SK-N-DZ (cell line): ENCODE measurements at regions not wholly inside any gene's neighbourhood (a gene's known extent, or its start where the extent isn't known, plus 50 kb on each side); places are given as distances from the start of the nearest gene placed in this dataset.
"Not testable (repeated sequence)": the region's sequence is repeated elsewhere in the genome, so short reads cannot be mapped to it uniquely, and the experiment has no call there.

Experiments
- DNase-seq: peaks from one replicate; pipeline ENCODE4 v3.0.0-alpha.2; 2015; ENCODE audit warnings: low spot score

GRCh38 chr4:189002475-189002874, 863.2 kb downstream of the TRIML1 start:
- no peak for DNase-seq

- not testable (repeated sequence) for DNase-seq
These were observed 871.4 kb downstream of the TRIML1 start for GRCh38 chr4:189010452-189011217.

GRCh38 chr4:189021831-189022230, 882.6 kb downstream of the TRIML1 start:
- DNase-seq = no peak

DNA sequence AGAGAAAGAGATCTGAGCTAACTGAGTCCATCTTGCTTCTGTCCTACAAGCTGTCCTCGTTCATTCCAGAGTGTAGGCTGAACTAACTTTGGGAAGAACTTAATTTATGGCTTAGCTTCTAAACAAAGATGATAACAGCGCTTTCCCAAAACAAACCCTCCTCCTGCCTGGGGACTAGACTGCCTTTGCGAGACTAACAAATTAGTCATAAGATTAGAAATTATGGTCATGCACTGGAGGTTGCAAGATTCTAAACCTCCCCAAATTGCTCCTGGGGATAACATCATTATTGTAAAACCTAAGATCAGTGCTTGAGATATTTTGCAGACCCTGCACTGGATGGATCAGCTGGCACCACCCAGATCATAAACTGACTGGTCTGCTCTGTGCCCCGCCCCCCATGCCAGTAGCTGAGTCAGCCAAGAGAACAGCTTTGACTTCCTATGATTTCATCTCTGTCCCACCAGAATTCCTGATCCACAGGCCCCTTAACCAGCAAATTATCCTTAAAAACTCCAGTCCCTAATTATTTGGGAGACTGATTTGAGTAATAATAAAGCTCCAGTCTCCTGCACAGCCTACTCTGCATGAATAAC, 883.3 kb downstream of the TRIML1 start:
- DNase-seq = no peak

GRCh38 chr4:189029976-189030504, 890.8 kb downstream of the TRIML1 start:
- DNase-seq = no peak

- no peak for DNase-seq
These were observed 893.5 kb downstream of the TRIML1 start for GRCh38 chr4:189032606-189033338.

DNA sequence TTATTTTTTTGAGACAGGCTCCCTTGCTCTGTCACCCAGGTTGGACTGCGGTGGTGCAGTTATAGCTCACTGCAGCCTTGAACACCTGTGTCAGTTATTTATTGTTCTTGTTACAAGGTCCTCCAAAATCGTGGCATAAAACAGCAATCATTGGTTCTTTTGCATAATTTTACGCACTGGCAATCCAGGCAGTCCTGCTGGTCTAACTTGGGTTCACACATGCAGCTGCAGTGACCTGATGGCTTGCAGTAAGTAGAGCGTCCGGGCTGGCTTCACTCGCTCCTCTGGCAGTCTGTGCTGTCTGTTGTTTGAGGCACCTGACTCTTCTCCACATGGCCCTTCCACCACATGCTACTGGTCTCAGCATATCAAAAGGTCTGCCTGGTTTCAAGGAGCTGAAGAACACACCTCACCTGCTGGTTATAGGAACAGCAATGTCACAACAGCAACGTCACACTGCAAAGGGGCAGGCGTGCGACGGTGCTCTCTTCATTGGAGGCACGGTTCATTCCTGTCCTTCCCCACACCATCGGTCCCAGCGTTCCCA, 894.6 kb downstream of the TRIML1 start:
- no peak for DNase-seq

DNA sequence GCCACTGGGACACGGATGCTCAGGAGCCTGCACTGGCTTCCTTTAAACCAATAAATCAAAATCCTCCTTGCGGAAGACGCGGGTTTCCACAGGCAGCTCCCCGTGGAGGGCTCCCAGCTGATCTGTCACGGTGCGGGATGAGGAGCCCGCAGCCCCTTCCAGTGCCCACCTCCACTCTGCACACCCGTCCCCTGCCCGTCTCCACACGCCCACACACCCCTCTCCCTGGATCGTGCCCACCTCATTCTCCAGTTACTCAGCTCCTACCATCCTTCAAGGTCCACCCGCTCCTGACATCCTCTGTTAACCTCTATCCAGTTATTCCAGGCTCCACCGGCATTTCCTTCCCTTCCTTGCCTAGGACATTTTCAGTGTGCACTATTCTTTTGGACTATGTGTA, 895.9 kb downstream of the TRIML1 start:
- no peak for DNase-seq

GRCh38 chr4:189035654-189036053, 896.4 kb downstream of the TRIML1 start:
- no peak for DNase-seq

GRCh38 chr4:189036906-189037305, 897.7 kb downstream of the TRIML1 start:
- DNase-seq = no peak

DNA sequence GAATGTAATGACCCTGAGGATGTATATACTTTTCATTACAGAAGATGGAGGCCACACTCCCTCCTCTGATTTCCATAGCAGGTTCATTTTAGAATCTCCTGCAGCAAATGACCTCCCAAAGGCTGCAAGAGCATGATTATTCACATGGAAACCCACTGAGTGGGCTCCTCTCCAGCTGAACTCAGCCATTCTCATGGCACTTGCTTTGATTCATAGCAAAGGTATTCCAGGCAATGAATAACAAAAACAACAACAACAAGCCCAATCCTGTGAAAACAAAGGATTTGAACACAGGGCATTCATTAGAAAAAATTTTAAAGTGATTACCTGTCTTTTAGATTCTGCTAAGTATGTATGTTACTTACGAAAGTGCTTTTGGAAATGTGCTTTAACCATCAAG, 894.0 kb upstream of the FRG1 start:
- DNase-seq = no peak

- no peak for DNase-seq
These were observed 892.6 kb upstream of the FRG1 start for GRCh38 chr4:189048119-189048518.

- no peak for DNase-seq
These were observed 891.0 kb upstream of the FRG1 start for GRCh38 chr4:189049682-189050081.

DNA sequence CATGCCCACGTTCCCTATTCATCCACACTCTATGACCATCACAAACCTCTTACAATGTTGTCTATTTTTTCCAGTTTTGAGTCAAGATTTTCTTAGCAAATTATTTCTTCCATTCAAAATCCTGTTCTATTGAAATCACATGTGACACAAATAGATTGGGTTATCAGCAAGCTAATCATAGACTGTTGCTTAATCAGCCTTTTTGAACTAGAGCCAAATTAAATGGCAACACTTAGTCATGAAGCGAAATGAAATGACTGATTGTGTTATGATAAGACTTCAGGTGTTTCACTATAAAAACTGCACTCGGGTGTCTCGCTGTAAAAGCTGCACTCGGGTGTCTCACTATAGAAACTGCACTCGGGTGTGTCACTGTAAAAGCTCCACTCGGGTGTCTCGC, 890.0 kb upstream of the FRG1 start:
- DNase-seq = no peak

DNA sequence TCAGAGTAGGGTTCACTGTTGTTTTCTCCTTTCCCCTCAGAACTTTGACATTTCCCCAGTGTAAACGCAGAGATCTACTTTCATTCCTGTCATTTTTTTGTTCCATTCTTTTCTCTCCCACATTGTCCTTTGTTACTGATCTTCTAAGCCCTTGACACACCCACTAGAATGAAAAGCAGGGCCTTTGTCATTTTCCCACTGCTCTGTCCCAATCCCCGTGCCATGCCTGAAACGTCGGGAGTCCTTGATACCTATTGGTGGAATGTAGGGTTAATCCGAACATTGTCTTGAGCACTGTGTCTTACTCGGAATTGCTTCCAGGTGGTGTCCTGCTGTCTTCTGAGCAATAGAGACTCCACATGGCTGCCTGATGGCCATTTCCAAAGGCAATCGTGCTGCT, 887.1 kb upstream of the FRG1 start:
- DNase-seq = no peak

DNA sequence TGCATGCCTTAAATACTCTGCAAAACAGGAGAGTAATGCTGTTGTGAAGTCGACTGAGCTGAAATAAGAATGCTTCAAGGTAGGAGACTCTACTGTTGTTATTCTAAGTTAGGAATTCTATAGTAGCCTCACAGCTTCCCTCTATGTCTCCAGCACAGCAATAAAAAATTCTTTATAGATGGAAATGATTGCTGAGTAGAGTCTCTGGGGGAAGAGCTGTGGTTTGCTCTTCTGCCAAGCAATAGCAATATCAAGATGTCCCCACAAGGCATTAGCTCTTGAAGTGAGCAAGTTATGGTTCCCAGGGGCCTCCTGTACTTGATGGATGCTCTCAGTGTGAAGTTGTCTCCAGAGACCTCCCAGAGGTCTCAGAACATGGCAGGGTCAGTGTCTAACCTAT, 880.6 kb upstream of the FRG1 start:
- DNase-seq = no peak

DNA sequence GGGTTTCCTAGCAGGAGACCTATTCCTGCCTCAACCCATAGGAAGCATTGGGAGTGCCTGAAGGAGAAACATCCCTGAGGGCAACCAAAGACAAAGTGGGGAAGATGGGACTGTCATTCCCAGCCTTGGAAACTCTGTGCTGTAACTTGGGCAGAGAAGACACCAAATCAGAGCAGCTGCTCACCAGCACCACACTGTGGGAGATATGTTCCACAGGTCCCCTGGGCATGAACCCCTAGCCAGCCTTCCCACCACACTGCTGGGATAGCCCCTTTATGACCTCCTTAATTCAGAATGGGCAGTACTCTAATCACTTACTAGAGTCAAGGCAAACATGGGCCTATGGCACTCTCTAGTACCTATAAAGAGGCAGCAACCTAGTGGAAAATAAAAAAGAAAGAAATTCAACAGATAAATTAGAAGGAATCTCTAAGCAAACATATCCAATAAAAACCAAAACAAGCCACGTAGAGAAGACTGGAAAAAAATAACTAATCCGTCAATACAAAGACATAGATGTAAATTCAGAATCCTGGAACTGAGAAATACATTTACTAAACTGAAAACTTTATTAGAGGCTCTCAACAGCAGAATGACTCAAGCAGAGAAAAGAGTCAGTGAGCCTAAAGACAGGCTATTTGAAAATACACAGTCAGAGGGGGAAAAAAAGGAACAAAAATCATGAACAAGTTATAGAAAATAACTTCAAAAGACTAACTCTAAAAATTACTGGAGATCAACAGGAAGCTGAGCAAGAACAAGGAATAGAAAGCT, 878.4 kb upstream of the FRG1 start:
- DNase-seq = no peak

DNA sequence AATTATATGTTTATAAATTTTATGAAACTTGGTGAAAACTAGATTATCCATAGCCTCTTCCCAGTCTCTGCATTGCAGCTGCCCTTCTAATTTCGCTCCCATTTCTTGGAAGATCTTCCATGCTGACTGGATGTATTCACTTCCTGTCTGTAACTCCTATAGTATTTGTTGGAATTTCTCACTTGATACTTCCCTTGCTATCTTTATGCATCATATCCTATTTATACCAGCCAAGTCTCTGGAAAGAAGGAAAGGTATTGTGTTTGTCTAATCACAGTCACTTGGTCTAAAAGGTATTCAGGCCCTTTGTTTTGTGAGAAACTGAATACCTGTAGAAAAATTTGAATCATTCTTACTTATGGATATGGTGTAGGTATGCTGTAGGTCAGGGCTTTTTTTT, 870.9 kb upstream of the FRG1 start:
- no peak for DNase-seq

DNA sequence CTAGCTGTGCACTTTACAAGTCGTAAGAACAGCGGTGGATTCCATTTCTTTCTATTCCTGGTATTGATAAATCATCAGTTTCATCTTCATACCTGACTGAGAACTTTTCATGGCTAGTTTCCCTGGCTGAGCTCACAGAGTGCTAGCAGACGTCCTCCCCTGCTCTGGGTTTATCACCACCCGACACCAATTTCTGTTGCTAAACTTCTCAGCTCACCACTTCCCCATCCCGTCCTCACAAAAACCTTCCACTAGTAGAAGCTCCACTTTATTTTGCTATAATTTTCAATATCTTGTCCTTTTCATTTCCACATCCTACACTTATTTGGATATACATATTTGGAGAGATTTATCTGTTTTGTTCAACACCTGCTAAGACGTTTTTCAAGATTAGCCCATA, 869.4 kb upstream of the FRG1 start:
- no peak for DNase-seq

DNA sequence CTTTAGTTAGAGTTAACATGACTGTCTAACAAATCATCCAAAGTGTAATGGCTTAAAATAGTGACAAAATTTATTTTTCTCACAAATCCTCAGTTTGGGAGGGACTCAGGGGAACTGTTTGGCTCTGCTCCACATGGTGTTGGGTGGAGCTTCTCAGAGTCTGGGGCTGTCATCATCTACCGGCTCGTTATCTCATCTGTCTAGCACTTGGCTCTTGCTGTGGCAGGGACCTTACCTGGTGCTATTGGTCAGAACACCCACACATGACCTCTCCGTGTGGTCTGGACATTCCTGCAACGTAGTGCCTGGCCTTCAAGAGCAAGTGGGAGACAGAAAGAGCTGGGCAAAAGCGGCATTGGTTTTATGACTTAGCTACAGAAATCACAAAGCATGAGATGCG, 866.9 kb upstream of the FRG1 start:
- no peak for DNase-seq

- DNase-seq = no peak
These were observed 858.8 kb upstream of the FRG1 start for GRCh38 chr4:189081826-189082225.

GRCh38 chr4:189083769-189084168, 856.9 kb upstream of the FRG1 start:
- no peak for DNase-seq
